ENCODE measurements at regions not wholly inside any gene's neighbourhood (a gene's known extent, or its start where the extent isn't known, plus 50 kb on each side); places are given as distances from the start of the nearest gene placed in this dataset.

DNA sequence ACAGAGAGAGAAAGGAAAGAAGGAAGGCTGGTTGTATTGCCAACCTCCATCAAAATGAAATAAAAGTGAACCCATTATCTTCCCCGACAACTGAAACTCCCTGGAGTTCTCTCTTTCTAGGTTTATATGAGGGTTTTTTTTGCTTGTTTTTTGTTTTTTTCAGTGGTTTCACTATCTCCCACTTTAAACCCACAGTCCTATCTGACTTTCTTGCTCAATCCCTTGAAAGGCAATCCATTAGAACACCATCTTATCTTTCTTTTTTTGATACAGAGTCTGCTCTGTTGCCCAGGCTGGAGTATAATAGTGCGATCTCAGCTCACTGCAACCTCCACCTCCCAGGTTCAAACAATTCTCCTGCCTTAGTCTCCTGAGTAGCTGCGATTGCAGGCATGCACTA is 158.0 kb upstream of the MIR17HG start:
- TF ChIP-seq CTCF (IDR thresholded peaks at IDR 0.05; ENCODE audit: low read depth, low read length, poor library complexity, severe bottlenecking), result no peak
- no peak for TF ChIP-seq EZH2phosphoT487 (IDR thresholded peaks at IDR 0.05; ENCODE audit: borderline replicate concordance, low read length)
